Skeletal muscle cell (primary cell): ENCODE measurements at regions not wholly inside any gene's neighbourhood (a gene's known extent, or its start where the extent isn't known, plus 50 kb on each side); places are given as distances from the start of the nearest gene placed in this dataset.

ENCODE experiments used
- DNase-seq: peaks from one replicate; pipeline ENCODE4 v3.0.0-alpha.2; 2010; ENCODE audit warnings: low read depth
- H3K4me3 ChIP-seq: 2 replicates; pipeline ENCODE4 v1.5.1; 2011; ENCODE audit warnings: low read depth, mild to moderate bottlenecking, control low read depth, low read length, moderate library complexity

- no peak for DNase-seq
- H3K4me3 ChIP-seq: no peak overlapping the region
Measured at GRCh38 chr6:156507106-156507505, 270.1 kb upstream of the ARID1B start.

DNA sequence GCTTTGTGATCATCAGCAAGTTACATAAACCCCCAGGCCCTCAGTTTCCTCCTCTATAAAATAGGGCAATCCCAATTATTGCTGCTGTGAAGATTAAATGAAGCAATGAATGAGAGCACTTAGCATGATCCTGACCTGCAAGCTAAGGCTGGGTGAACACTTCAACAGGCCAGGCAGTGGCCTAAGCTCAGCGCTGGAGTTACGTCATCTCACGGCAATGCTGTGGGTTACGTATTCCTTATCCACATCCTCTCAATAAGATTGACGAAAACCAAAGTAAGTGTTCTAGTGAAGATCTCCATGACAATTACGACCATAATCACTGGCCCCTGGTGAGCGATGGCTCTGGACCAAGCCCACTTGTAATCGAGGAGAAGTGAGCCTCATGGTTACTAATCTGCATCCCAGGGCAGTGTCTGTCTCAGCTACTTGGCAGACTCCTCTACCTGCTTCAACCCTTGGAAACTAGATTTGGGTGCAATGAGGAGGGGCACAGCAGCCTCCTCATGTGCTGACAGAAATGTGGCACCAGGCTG lies 274.1 kb upstream of the ARID1B start:
- no peak overlapping the region for H3K4me3 ChIP-seq
- no peak for DNase-seq

GRCh38 chr6:156497618-156498017 lies 279.6 kb upstream of the ARID1B start:
- no peak overlapping the region for H3K4me3 ChIP-seq
- DNase-seq: no peak

DNA sequence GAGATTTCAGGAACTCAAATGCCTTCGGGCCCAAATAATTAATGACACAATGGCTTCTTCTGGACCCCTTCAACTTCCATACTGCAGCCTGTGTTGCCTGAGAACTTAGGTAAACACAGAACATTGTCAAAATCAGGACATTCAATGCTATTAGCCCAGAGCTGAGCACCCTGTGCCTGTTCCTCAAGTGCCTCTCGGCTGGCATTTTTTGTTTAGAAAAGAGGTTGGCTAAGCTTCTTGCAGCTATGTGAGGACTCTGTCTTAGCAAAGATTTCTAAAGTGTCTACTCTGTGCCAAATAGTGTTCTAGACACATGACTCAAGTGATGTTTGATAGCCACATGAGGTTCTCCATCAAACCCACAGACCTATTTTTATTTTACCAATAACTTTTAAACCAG lies 289.3 kb upstream of the ARID1B start:
- DNase-seq: no peak
- no peak overlapping the region for H3K4me3 ChIP-seq

- H3K4me3 ChIP-seq: no peak overlapping the region
- DNase-seq: no peak
Measured at GRCh38 chr6:156485150-156485549, 292.0 kb upstream of the ARID1B start.

DNA sequence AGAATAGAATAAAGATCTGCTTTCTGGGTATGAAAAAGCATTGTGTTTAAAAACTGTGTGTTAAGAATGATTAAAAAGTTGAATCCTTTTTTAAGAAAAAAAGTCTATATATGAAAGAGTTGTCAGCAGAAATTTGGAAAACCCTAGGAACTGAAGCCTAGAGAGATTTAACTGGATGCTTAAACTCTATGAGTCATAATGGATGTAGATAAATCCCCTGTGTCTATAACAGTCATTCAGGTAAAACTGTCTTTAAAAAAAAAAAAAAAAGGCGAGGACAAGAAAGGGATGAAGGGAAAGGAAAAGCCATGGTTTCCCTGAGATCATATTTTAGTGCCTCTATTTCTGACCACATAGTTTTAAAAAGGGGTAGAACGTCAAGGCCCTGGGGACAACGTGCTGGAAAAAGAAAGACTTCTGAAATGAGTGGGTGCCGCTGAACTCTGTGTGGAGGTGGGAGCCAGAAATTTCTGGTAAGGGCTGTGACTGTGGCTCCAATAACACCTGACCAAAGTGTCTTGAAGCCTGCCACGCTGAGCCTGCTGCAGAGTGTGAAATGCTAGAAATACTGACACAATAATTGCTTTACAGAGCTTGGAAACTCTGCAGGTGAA lies 302.6 kb upstream of the ARID1B start:
- DNase-seq: no peak
- no peak overlapping the region for H3K4me3 ChIP-seq

DNA sequence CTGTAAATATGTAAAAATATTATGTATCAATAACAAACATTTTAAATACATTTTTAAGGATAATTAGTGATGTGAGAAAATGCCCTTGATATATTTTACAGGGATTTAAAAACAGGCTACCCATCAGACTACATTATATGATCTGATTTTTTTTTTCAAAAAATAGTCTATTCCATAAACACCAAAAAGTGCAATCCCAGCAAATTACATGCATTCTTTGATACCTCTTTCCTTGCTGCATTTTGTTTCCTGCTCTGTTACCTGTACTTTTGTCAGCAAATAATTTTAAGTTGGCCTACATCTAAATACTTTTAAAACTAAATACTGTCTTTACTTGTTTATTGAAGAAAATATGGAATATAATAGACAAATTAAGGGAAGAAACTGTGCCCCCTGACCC lies 306.2 kb upstream of the ARID1B start:
- no peak for DNase-seq
- no peak overlapping the region for H3K4me3 ChIP-seq

DNA sequence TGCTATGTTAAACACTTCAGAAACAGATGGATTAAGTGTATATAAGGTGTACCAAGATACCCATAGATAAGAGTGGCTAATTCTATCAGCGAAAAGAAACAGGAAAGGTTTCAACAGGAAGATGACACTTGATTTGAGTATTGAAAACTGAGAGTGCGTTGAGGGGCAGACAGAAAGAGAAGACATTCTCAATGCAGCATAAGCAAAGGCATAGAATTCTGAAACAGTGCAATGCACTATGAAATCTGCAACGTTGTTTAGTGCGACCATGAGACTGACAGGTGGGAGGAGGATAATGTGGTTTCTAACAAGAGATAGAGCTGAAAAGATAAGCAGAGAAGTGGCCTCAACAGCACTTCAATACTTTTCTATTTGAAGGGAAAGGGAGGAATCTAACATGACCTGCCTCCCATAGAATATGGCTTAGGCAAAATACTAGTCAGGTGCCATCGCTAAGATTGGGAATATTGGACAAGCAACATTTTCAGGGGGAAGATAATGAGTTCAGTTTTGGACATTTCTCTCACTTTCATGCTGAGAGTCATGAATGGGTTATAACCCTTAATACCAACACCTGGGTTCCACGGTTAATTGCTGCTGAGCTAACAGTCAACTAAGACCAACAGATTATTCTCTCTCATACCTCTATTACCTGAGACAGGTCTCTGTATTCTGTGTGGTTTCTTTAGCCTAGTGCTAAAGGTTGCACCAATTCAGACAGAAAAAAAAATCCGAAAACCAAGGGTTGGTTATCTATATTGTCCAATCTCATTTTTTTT lies 312.9 kb upstream of the ARID1B start:
- DNase-seq: no peak
- H3K4me3 ChIP-seq: no peak overlapping the region

GRCh38 chr6:156461647-156462046 lies 315.5 kb upstream of the ARID1B start:
- DNase-seq: no peak
- no peak overlapping the region for H3K4me3 ChIP-seq

DNA sequence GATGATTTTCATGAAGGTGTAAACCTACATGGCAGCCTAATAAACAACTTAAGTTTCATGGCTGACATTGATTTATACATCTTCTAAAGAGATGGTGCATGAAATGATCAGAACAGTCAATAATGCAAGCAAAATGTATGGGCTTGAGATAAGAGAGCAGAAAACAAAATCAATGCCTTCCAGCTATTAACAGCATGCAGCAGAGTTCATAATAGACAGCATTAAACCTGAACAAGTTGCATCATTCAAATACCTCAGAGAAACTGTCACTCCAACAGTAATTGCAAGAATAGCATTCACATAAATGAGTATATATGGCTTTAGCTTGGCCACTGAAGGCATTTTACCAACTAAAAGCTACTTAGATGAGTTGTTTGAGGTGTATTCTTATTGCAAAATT lies 319.6 kb upstream of the ARID1B start:
- no peak for DNase-seq
- H3K4me3 ChIP-seq: no peak overlapping the region

DNA sequence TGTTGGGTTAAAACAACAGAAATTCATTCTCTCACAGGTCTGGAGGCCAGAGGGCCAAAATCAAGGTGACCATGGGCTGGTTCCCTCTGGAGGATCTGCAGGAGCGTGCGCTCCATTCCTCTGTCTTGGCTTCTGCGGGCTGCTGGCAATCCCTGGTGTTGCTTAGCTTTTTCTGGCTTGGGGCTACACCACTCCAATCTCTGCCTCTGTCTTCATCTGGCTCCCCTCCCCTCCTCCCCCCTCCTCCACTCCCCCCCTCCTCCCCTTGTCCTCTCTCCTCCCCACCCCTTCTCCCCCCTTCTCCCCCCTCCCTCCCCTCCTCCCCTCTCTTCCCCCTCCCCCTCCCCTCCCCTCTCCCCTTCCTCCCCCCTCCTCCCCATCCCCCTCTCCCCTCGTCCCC lies 321.3 kb upstream of the ARID1B start:
- no peak overlapping the region for H3K4me3 ChIP-seq

DNA sequence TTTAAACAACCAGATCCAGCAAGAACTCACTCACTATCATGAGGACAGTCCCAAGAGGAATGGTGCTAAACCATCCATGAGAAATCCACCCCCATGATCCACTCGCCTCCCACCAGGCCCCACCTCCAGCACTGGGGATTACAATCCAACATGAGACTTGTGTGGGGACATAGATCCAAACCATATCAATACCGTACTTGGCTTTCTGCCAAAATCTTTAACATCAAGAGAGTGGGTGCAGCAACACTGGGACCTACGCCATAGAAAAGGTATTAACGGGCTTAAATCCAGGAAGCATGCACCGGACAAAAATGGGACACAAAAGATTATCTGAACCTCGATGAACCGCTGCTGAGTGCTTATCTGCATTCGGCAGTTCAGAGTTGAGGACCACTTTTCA lies 322.3 kb upstream of the ARID1B start:
- no peak for DNase-seq
- no peak overlapping the region for H3K4me3 ChIP-seq

More for the DNA sequence above, 321.3 kb upstream of the ARID1B start:
- no peak for DNase-seq

- no peak for DNase-seq
- no peak overlapping the region for H3K4me3 ChIP-seq
Measured at GRCh38 chr6:156451726-156452125, 325.5 kb upstream of the ARID1B start.

DNA sequence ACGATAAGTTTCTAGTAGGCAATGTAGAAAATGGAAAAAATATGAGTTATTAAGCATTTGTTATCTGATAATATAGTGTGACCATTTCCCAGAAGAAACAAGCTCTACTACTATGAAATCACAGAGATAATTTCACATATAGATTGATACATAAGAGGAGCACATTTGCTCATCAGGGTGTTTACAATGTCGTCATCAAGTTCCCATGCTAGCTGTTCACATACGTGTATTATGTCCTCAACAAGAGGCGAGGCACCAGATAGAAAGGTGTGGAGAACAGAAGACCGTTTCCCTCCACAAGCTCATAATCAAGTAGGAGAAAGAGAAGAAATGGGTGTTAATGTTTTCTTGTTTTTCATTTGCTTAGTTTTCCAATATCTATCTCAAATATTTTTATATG lies 326.1 kb upstream of the ARID1B start:
- H3K4me3 ChIP-seq: no peak overlapping the region
- no peak for DNase-seq

GRCh38 chr6:156450421-156450820 lies 326.8 kb upstream of the ARID1B start:
- no peak overlapping the region for H3K4me3 ChIP-seq
- no peak for DNase-seq

GRCh38 chr6:156449569-156449968 lies 327.6 kb upstream of the ARID1B start:
- no peak overlapping the region for H3K4me3 ChIP-seq
- no peak for DNase-seq

DNA sequence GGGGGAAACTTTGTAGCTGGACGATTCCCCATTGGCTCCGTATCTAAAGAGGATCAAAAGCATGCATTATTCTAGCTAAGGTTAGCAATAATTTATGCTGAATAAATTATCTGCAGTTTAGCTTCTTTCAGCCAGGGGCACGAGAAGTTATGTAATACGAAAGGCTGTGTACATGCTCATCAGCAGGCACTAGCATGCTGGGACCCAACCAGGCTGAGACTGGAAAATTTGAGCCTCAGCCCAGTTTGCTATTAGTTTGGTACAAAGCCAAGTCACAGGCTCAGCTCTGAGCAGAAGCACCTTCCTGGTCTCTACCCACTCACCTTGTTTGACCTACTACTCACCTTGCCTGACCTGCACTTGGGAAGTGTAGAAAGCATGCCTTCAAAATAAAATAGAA lies 328.1 kb upstream of the ARID1B start:
- H3K4me3 ChIP-seq: no peak overlapping the region
- DNase-seq: no peak

DNA sequence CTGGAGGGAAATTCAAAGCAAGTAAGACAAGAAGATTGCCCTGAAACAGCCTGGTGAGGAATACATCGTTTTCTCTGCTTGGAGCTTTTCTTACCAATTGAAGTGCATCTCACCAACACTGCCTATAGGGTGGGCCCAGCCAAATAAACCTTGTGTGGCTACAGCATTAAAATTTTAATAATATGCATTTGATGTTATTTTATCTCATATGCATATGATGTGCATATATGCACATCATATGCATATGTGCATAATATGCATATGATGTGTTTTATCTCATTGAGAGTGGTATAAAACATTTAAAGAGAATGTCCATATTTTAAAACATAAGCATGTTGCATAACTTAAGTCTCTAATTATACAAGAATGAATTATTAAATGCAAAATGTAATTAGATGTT lies 328.6 kb upstream of the ARID1B start:
- no peak for DNase-seq
- H3K4me3 ChIP-seq: no peak overlapping the region

- DNase-seq: no peak
- H3K4me3 ChIP-seq: no peak overlapping the region
Measured at GRCh38 chr6:156440688-156441087, 336.5 kb upstream of the ARID1B start.

DNA sequence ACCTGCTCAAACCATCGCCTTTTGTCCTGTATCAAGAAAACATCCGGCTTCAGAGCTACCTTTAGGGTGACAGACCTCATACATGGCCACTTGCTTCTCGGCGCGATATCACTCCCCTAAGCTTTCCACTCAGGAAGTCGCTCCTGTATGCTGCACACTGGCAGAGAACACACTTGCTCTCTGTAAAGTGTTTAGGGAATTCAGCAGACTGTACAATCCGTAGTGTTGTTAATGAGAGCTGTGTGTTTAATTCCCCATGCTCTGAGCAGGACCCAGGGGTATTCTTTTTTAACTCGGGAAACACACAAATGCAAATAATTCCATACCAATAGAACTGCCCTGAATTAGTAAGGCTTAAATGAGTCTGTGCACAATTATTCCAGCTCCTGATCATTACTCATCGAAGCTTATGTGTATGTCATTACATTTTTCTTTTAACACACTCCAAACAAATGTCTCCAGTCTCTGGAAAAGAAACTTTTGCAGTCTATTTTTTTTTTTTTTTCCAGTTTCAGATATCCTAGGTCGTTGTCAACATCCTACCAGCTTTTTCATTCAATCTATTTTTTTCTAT lies 338.7 kb upstream of the ARID1B start:
- no peak for DNase-seq
- no peak overlapping the region for H3K4me3 ChIP-seq
